ENCODE measurements at regions not wholly inside any gene's neighbourhood (a gene's known extent, or its start where the extent isn't known, plus 50 kb on each side); places are given as distances from the start of the nearest gene placed in this dataset.
"Not testable (repeated sequence)": the region's sequence is repeated elsewhere in the genome, so short reads cannot be mapped to it uniquely, and the experiment has no call there.

- Mint-ChIP-seq H3K4me1 (ENCODE audit: low read depth in 2 of 2) (no peaks in the 10 kb centered on the region), H3K36me3 (no peaks in the 10 kb centered on the region), H3K27ac (no peak overlapping the region), H3K27me3 (no peaks in the 10 kb centered on the region), H3K9me3 (peaks cover 4% of the 10 kb centered on the region), H3K4me3 (no peak overlapping the region)
- ATAC-seq (no peak), DNase-seq (ENCODE audit: low spot score) (no peak)
Measured at GRCh38 chr9:27688954-27689353, 115.7 kb upstream of the C9orf72 start.

GRCh38 chr9:27690816-27691215 lies 117.5 kb upstream of the C9orf72 start:
- DNase-seq (ENCODE audit: low spot score); H3K9me3 Mint-ChIP-seq; H3K27me3 Mint-ChIP-seq; ATAC-seq; H3K27ac Mint-ChIP-seq; H3K4me3 Mint-ChIP-seq; H3K36me3 Mint-ChIP-seq; H3K4me1 Mint-ChIP-seq (ENCODE audit: low read depth in 2 of 2): not testable (repeated sequence)

GRCh38 chr9:27699621-27700020 lies 126.3 kb upstream of the C9orf72 start:
- Mint-ChIP-seq H3K36me3 (no peaks in the 10 kb centered on the region), H3K27me3 (peaks cover 0 to 2% of the 10 kb centered on the region in 2 donors), H3K9me3 (no peaks in the 10 kb centered on the region), H3K4me1 (ENCODE audit: low read depth in 2 of 2) (no peaks in the 10 kb centered on the region), H3K27ac (no peak overlapping the region), H3K4me3 (no peak overlapping the region)
- DNase-seq (ENCODE audit: low spot score) = no peak
- ATAC-seq = no peak

GRCh38 chr9:27701016-27701415 lies 127.7 kb upstream of the C9orf72 start:
- no peak overlapping the region for H3K27ac Mint-ChIP-seq
- ATAC-seq = no peak
- DNase-seq (ENCODE audit: low spot score) = no peak
- H3K4me1 Mint-ChIP-seq (ENCODE audit: low read depth in 2 of 2) = no peaks in the 10 kb centered on the region
- no peaks in the 10 kb centered on the region for H3K36me3 Mint-ChIP-seq
- H3K9me3 Mint-ChIP-seq = no peaks in the 10 kb centered on the region
- no peak overlapping the region for H3K4me3 Mint-ChIP-seq
- H3K27me3 Mint-ChIP-seq = peaks cover 0 to 2% of the 10 kb centered on the region in 2 donors

GRCh38 chr9:27701587-27701986 lies 128.3 kb upstream of the C9orf72 start:
- no peak for DNase-seq (ENCODE audit: low spot score)
- ATAC-seq = no peak
- no peak overlapping the region for H3K27ac Mint-ChIP-seq
- H3K9me3 Mint-ChIP-seq = no peaks in the 10 kb centered on the region
- no peaks in the 10 kb centered on the region for H3K36me3 Mint-ChIP-seq
- no peak overlapping the region for H3K4me3 Mint-ChIP-seq
- H3K27me3 Mint-ChIP-seq = peaks cover 0 to 2% of the 10 kb centered on the region in 2 donors
- no peaks in the 10 kb centered on the region for H3K4me1 Mint-ChIP-seq (ENCODE audit: low read depth in 2 of 2)

- H3K27ac Mint-ChIP-seq = no peak overlapping the region
- peaks cover 0 to 2% of the 10 kb centered on the region in 2 donors for H3K27me3 Mint-ChIP-seq
- no peaks in the 10 kb centered on the region for H3K36me3 Mint-ChIP-seq
- DNase-seq (ENCODE audit: low spot score) (no peak), ATAC-seq (no peak)
- H3K9me3 Mint-ChIP-seq = no peaks in the 10 kb centered on the region
- no peaks in the 10 kb centered on the region for H3K4me1 Mint-ChIP-seq (ENCODE audit: low read depth in 2 of 2)
- H3K4me3 Mint-ChIP-seq = no peak overlapping the region
Measured at GRCh38 chr9:27703216-27703980, 130.1 kb upstream of the C9orf72 start.

- Mint-ChIP-seq H3K9me3 (peaks cover 6% of the 10 kb centered on the region), H3K4me3 (no peak overlapping the region)
Measured at GRCh38 chr9:27711241-27711640, 138.0 kb upstream of the C9orf72 start.

GRCh38 chr9:27712806-27713205 lies 139.5 kb upstream of the C9orf72 start:
- Mint-ChIP-seq H3K36me3 (no peaks in the 10 kb centered on the region), H3K9me3 (peaks cover 6% of the 10 kb centered on the region), H3K4me3 (no peak overlapping the region), H3K27me3 (peaks cover 0 to 7% of the 10 kb centered on the region in 2 donors), H3K27ac (no peak overlapping the region), H3K4me1 (ENCODE audit: low read depth in 2 of 2) (no peaks in the 10 kb centered on the region)
- ATAC-seq (no peak), DNase-seq (ENCODE audit: low spot score) (no peak)

More at GRCh38 chr9:27711241-27711640, 138.0 kb upstream of the C9orf72 start:
- H3K27me3 Mint-ChIP-seq = peaks cover 0 to 7% of the 10 kb centered on the region in 2 donors
- no peak overlapping the region for H3K27ac Mint-ChIP-seq
- H3K4me1 Mint-ChIP-seq (ENCODE audit: low read depth in 2 of 2) = no peaks in the 10 kb centered on the region
- no peak for ATAC-seq
- no peaks in the 10 kb centered on the region for H3K36me3 Mint-ChIP-seq
- no peak for DNase-seq (ENCODE audit: low spot score)

GRCh38 chr9:27714388-27714787 lies 141.1 kb upstream of the C9orf72 start:
- H3K36me3 Mint-ChIP-seq = no peaks in the 10 kb centered on the region
- no peaks in the 10 kb centered on the region for H3K4me1 Mint-ChIP-seq (ENCODE audit: low read depth in 2 of 2)
- peaks cover 0 to 7% of the 10 kb centered on the region in 2 donors for H3K27me3 Mint-ChIP-seq
- peaks cover 6% of the 10 kb centered on the region for H3K9me3 Mint-ChIP-seq
- DNase-seq (ENCODE audit: low spot score) (no peak), ATAC-seq (no peak)
- H3K4me3 Mint-ChIP-seq = no peak overlapping the region
- no peak overlapping the region for H3K27ac Mint-ChIP-seq

GRCh38 chr9:27715651-27716050 lies 142.4 kb upstream of the C9orf72 start:
- DNase-seq (ENCODE audit: low spot score) (no peak), ATAC-seq (no peak)
- peaks cover 0 to 7% of the 10 kb centered on the region in 2 donors for H3K27me3 Mint-ChIP-seq
- H3K36me3 Mint-ChIP-seq = no peaks in the 10 kb centered on the region
- H3K4me3 Mint-ChIP-seq = no peak overlapping the region
- no peaks in the 10 kb centered on the region for H3K4me1 Mint-ChIP-seq (ENCODE audit: low read depth in 2 of 2)
- H3K27ac Mint-ChIP-seq = no peak overlapping the region
- H3K9me3 Mint-ChIP-seq = peaks cover 6% of the 10 kb centered on the region

- Mint-ChIP-seq H3K27me3 (peaks cover 0 to 1% of the 10 kb centered on the region in 2 donors), H3K9me3 (peaks cover 3% of the 10 kb centered on the region), H3K27ac (no peak overlapping the region), H3K36me3 (no peaks in the 10 kb centered on the region), H3K4me3 (no peak overlapping the region), H3K4me1 (ENCODE audit: low read depth in 2 of 2) (no peaks in the 10 kb centered on the region)
- ATAC-seq (no peak), DNase-seq (ENCODE audit: low spot score) (no peak)
Measured at GRCh38 chr9:27717991-27718390, 144.7 kb upstream of the C9orf72 start.

- H3K4me3 Mint-ChIP-seq = no peak overlapping the region
- peaks cover 0 to 2% of the 10 kb centered on the region in 2 donors for H3K27me3 Mint-ChIP-seq
- no peaks in the 10 kb centered on the region for H3K36me3 Mint-ChIP-seq
- DNase-seq (ENCODE audit: low spot score) (no peak), ATAC-seq (no peak)
- H3K27ac Mint-ChIP-seq = no peak overlapping the region
- no peaks in the 10 kb centered on the region for H3K9me3 Mint-ChIP-seq
- no peaks in the 10 kb centered on the region for H3K4me1 Mint-ChIP-seq (ENCODE audit: low read depth in 2 of 2)
Measured at GRCh38 chr9:27719711-27720110, 146.4 kb upstream of the C9orf72 start.

GRCh38 chr9:27722866-27723265 lies 149.6 kb upstream of the C9orf72 start:
- Mint-ChIP-seq H3K9me3 (no peaks in the 10 kb centered on the region), H3K36me3 (no peaks in the 10 kb centered on the region), H3K27ac (no peak overlapping the region), H3K4me3 (no peak overlapping the region), H3K27me3 (peaks cover 0 to 2% of the 10 kb centered on the region in 2 donors), H3K4me1 (ENCODE audit: low read depth in 2 of 2) (no peaks in the 10 kb centered on the region)
- DNase-seq (ENCODE audit: low spot score) (no peak), ATAC-seq (no peak)

GRCh38 chr9:27726244-27727081 lies 153.2 kb upstream of the C9orf72 start:
- no peaks in the 10 kb centered on the region for H3K4me1 Mint-ChIP-seq (ENCODE audit: low read depth in 2 of 2)
- DNase-seq (ENCODE audit: low spot score) (no peak), ATAC-seq (no peak)
- H3K27ac Mint-ChIP-seq = no peak overlapping the region
- no peaks in the 10 kb centered on the region for H3K9me3 Mint-ChIP-seq
- H3K36me3 Mint-ChIP-seq = no peaks in the 10 kb centered on the region
- H3K4me3 Mint-ChIP-seq = no peak overlapping the region
- peaks cover 0 to 2% of the 10 kb centered on the region in 2 donors for H3K27me3 Mint-ChIP-seq

All from natural killer cell treated with Interleukin-12 subunit alpha and Interleukin-12 subunit beta and Interleukin-15 and Interleukin-18, amount 100 ng/mL, for 72 hours (primary cell).